NCI-H82 (cell line): ENCODE measurements at regions not wholly inside any gene's neighbourhood (a gene's known extent, or its start where the extent isn't known, plus 50 kb on each side); places are given as distances from the start of the nearest gene placed in this dataset.
"Not testable (repeated sequence)": the region's sequence is repeated elsewhere in the genome, so short reads cannot be mapped to it uniquely, and the experiment has no call there.

Source experiments
- DNase-seq: peaks from one replicate; lab custom pipeline; 2025; lab: John Stamatoyannopoulos, UW

- no peak for DNase-seq
These were observed 397.9 kb upstream of the ADGRB3 start for GRCh38 chr6:68237205-68237604.

GRCh38 chr6:68235326-68235784, 399.7 kb upstream of the ADGRB3 start:
- no peak for DNase-seq

DNA sequence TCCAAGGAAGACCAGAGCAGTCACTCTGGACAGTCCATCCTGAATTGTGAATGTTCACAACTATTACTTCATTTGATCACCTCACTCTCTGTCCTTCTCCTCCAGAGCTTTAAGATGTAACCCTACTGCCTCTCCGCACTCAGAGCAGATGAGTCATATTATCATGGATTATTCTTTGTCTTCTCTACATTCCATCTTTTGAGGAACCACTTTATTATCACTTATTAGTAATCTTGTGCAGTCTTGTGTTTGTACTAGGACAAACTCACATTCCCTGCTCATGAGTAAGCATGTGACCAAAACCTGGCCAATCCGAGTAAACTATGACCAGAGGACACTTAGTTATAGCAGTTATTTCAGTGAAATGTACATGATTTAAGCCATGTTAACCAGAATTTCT, 401.5 kb upstream of the ADGRB3 start:
- DNase-seq: no peak

- DNase-seq: no peak
These were observed 405.5 kb upstream of the ADGRB3 start for GRCh38 chr6:68229566-68229965.

GRCh38 chr6:68226460-68226859, 408.6 kb upstream of the ADGRB3 start:
- DNase-seq: peak; percentile 14

DNA sequence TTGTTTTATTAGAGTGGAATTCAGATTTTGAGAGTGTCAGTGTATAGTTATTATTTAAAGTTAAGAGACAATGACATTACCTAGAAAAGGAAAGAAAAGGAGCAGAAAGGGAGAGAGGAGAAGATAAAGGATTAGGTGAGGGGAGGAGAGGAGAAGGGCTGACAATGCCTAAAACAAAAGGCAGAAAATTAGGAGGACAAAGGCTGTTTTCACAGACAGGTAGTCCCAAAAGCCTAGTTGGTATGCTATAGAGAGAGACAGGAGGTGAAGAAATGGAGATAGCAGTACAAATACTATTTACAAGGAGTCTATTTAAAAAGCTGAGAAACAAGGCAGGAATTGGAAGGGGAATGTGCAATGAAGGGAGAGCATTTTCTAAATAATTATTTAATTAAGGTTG, 409.4 kb upstream of the ADGRB3 start:
- DNase-seq: no peak

- DNase-seq: no peak
These were observed 423.8 kb upstream of the ADGRB3 start for GRCh38 chr6:68211242-68211795.

DNA sequence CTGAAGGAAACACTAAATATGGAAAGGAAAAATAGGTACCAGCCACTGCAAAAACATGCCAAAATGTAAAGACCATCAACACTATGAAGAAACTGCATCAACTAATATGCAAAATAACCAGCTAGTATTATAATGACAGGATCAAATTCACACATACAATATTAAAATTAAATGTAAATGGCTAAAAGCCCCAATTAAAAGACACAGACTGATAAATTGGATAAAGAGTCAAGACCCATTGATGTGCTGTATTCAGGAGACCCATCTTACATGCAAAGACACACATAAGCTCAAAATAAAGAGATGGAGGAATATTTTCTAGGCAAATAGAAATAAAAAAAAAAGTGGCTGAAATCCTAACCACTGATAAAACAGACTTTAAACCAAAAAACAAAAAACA, 427.5 kb upstream of the ADGRB3 start:
- DNase-seq: not testable (repeated sequence)

DNA sequence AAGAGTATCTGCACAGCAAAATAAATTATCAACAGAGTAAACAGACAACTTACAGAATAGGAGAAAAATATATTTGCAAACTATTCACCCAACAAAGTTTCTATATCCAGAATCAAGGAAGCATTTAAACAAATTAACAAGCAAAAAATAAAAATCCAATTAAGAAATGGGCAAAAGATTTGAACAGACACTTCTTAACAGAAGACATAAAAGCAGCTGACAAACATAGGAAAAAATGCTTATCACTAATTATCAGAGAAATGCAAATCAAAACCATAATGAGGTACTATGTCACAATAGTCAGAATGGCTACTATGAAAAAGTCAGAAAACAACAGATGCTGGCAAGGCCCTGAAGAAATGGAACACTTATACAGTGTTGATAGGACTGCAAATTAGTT, 434.2 kb upstream of the ADGRB3 start:
- no peak for DNase-seq

- no peak for DNase-seq
These were observed 437.7 kb upstream of the ADGRB3 start for GRCh38 chr6:68197356-68197755.

- DNase-seq: peak; percentile 23
These were observed 438.4 kb upstream of the ADGRB3 start for GRCh38 chr6:68196645-68197044.

DNA sequence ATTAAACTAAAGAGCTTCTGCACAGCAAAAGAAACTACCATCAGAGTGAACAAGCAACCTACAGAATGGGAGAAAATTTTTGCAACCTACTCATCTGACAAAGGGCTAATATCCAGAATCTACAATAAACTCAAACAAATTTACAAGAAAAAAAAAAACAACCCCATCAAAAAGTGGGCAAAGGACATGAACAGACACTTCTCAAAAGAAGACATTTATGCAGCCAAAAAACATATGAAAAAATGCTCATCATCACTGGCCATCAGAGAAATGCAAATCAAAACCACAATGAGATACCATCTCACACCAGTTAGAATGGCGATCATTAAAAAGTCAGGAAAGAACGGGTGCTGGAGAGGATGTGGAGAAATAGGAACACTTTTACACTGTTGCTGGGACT, 439.3 kb upstream of the ADGRB3 start:
- DNase-seq: not testable (repeated sequence)

GRCh38 chr6:68194846-68195478, 440.1 kb upstream of the ADGRB3 start:
- DNase-seq: no peak

- no peak for DNase-seq
These were observed 442.1 kb upstream of the ADGRB3 start for GRCh38 chr6:68192988-68193387.

- DNase-seq: no peak
These were observed 445.8 kb upstream of the ADGRB3 start for GRCh38 chr6:68189217-68189815.

- no peak for DNase-seq
These were observed 448.2 kb upstream of the ADGRB3 start for GRCh38 chr6:68186870-68187269.

GRCh38 chr6:68182386-68182785, 452.7 kb upstream of the ADGRB3 start:
- DNase-seq: no peak

DNA sequence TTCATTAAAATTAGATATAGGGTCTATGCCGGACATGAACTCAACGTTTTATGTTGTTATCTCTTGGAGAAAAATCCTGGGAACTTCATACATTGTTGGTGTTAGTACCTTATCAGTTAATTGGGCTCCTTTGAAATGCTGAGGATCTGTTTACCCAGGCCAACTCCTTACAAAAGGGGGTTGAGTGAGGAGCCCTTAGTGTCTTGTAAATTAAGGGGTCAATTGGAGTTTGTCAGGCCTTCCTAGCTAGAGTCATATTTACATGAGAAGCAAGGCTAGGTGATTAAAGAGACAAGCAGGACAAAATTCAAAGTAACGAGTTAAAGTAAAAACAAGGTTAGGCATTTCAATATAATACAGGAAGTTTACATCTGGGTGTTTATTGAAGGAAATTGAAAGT, 454.1 kb upstream of the ADGRB3 start:
- DNase-seq: not testable (repeated sequence)

- DNase-seq: no peak
These were observed 461.5 kb upstream of the ADGRB3 start for GRCh38 chr6:68173616-68174015.

DNA sequence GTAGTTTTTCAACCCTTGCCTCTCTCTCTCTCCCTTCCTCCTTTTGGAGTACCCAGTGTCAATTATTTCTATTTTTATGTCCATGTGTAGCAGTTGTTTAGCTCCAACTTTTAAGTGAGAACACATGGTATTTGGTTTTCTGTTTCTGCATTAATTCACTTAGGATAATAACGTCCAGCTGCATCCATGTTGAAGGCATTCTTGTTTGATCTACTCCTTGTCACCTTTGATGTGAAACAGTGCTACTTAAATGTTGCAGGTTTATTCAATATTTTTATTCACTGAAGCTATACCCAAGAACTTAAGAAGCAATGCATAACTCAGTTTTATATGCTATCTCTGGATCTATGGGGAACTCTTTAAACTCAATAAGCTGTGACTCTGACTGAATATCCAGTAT, 465.2 kb upstream of the ADGRB3 start:
- no peak for DNase-seq

DNA sequence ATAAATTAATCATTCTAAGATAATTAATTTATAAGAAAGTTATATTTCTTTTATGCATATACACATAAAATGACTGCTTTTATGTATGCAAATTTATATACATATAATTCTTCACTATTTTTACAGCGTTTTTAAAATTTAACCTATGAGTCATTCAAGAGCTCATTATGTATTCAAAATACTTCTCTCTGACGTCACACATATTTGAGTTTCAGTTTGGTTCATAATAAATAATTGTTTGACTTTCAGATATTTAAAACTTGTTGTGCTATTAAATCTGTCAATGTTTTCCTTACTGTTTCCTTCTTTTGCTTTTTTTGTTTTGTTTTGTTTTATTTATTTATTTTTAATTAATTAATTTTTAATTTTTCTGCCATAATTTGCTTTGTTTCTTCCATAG, 467.5 kb upstream of the ADGRB3 start:
- no peak for DNase-seq

DNA sequence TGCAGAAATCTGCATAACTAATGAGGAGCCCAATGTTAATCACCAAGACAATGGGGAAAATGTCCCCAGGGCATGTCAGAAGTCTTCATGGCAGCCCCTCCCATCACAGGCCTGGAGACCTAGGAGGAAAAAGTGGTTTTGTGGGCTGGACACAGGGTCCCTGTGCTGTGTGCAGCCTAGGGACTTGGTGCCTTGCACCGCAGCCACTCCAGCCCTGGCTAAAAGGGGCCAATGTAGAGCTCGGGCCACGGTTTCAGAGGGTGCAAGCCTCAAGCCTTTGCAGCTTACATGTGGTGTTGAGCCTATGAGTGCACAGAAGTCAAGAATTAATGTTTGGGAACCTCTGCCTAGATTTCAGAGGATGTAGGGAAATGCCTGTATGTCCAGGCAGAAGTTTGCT, 474.3 kb upstream of the ADGRB3 start:
- DNase-seq: not testable (repeated sequence)

GRCh38 chr6:68160348-68160747, 474.7 kb upstream of the ADGRB3 start:
- DNase-seq: no peak

DNA sequence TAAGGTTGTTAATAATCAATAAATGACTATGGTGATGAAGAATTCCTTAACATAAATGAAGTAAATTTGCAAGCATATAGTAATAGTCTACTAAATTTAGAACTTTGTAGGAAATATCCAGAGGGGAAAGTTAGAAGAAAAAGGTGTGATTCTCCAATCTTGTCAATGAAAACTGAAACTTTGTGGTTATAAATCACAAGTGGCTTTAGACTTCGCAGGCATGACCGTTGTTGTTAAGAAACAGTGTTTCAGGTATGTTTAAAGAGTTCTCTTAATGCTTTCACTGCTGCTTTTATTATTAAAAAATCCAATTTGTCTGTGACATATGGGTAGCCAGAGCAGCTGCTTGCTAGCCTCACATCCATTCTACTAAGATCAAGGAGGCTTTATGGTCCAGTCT, 475.6 kb upstream of the ADGRB3 start:
- DNase-seq: no peak
